Prostate gland (tissue), 2 donors: ENCODE measurements at regions not wholly inside any gene's neighbourhood (a gene's known extent, or its start where the extent isn't known, plus 50 kb on each side); places are given as distances from the start of the nearest gene placed in this dataset.

Experiments used
- DNase-seq: peaks from one replicate; pipeline ENCODE4 v3.0.0-alpha.2; 2019; ENCODE audit warnings: low spot score
- H3K27ac ChIP-seq, 2 donors: fragments of 200-600 bp; sonication (generic); 2 replicates each; pipeline ENCODE4 v1.5.1; 2017 to 2019
- H3K27me3 ChIP-seq: fragments of 200-600 bp; sonication (generic); replicated peaks from 2 replicates; pipeline ENCODE4 v1.5.1; 2019; ENCODE audit not compliant: insufficient read depth
- H3K36me3 ChIP-seq, 2 donors: fragments of 200-600 bp; sonication (generic); 1 replicate in 1 of 2; 2 replicates in 1 of 2; pipeline versions ENCODE4 v1.5.1 to v1.8.1; 2017 to 2019
- H3K4me1 ChIP-seq: fragments of 200-600 bp; sonication (generic); replicated peaks from 2 replicates; pipeline ENCODE4 v1.5.1; 2019
- H3K4me3 ChIP-seq, 2 donors: fragments of 200-600 bp; sonication (generic); 2 replicates each; pipeline ENCODE4 v1.5.1; 2017 to 2019
- H3K9me3 ChIP-seq: fragments of 200-600 bp; sonication (generic); 2 replicates; pipeline ENCODE4 v1.5.1; 2017
- CTCF ChIP-seq, 4 experiments: fragments of 200-600 bp in 2 of 4; fragments of 450-650 bp in 2 of 4; sonication (generic) in 2 of 4; IDR thresholded peaks; 1 replicate in 3 of 4; 2 replicates in 1 of 4; pipeline ENCODE4 v1.5.1; 2016 to 2019; ENCODE audit warnings: antibody characterized with exemption in 4 of 4, mild to moderate bottlenecking in 2 of 4, moderate library complexity in 2 of 4
- POLR2A ChIP-seq: fragments of 450-650 bp; IDR thresholded peaks from one replicate; pipeline ENCODE4 v1.6.1; 2016; ENCODE audit warnings: antibody characterized with exemption, mild to moderate bottlenecking
- POLR2AphosphoS5 ChIP-seq: sonication (generic); formaldehyde crosslinking; IDR thresholded peaks from one replicate; pipeline ENCODE4 v1.6.1; 2017; ENCODE audit warnings: antibody characterized with exemption
- WGBS: methylation state at CpG from one replicate; pipeline ENCODE4 v1.1.5; 2018; 5-methylcytosine and 5-hydroxymethylcytosine counted together
- intact Hi-C: fragments of 100-400 bp; cut with DNase I; formaldehyde crosslinking; loops from one replicate; pipeline ENCODE4 v1.14.2; 2022

- intact Hi-C loops, result no loop called here
- Histone ChIP-seq H3K27ac (no peak overlapping the region), H3K27me3 (no peaks in the 10 kb centered on the region), H3K9me3 (no peaks in the 10 kb centered on the region), H3K4me3 (no peak overlapping the region), H3K36me3 (no peaks in the 10 kb centered on the region), H3K4me1 (no peaks in the 10 kb centered on the region)
- no peak for DNase-seq
- no peak for TF ChIP-seq POLR2A
- TF ChIP-seq POLR2AphosphoS5, result no peak
- no peak for TF ChIP-seq CTCF (IDR thresholded peaks at IDR 0.05)
- 62% methylated on average over 4 of the region's 4 CpGs for WGBS
Observed at GRCh38 chr9:8071445-8071798, 271.8 kb upstream of the DMAC1 start.

GRCh38 chr9:8070779-8071444 is 271.3 kb upstream of the DMAC1 start:
- no peak for DNase-seq
- no peaks in the 10 kb centered on the region for H3K27me3 ChIP-seq
- intact Hi-C loops, result no loop called here
- H3K27ac ChIP-seq, result no peak overlapping the region
- H3K9me3 ChIP-seq, result no peaks in the 10 kb centered on the region
- no peaks in the 10 kb centered on the region for H3K4me1 ChIP-seq
- TF ChIP-seq POLR2A (no peak), POLR2AphosphoS5 (no peak), CTCF (IDR thresholded peaks at IDR 0.05) (no peak)
- 60% methylated on average over 5 of the region's 5 CpGs for whole genome bisulfite sequencing
- H3K4me3 ChIP-seq, result no peak overlapping the region
- H3K36me3 ChIP-seq, result no peaks in the 10 kb centered on the region

DNA sequence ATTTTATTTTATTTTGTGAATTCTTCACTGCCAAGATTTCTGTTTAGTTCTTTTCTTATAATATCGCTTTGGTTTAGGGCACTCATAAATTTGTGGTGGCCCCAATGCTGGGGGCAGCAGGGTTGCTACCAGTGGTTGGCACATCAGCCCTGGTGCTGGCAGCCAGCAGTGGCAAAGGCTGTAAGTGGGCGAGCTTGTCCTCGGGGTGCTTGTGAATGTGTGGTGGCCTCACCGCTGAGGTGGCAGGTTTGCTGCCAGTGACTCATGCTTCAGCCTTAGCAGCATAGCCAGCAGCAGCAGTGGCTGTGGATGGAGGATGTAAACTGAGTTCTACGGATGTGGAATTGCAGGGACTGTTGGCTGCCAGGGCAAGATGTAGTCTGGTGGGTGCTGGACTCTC is 262.9 kb upstream of the DMAC1 start:
- intact Hi-C loops, result no loop called here
- Histone ChIP-seq H3K27me3 (no peaks in the 10 kb centered on the region), H3K36me3 (no peaks in the 10 kb centered on the region), H3K4me1 (no peaks in the 10 kb centered on the region), H3K9me3 (no peaks in the 10 kb centered on the region), H3K4me3 (no peak overlapping the region), H3K27ac (no peak overlapping the region)
- WGBS, result 93% methylated on average over 5 of the region's 5 CpGs
- TF ChIP-seq POLR2A (no peak), CTCF (IDR thresholded peaks at IDR 0.05) (no peak), POLR2AphosphoS5 (no peak)
- no peak for DNase-seq

DNA sequence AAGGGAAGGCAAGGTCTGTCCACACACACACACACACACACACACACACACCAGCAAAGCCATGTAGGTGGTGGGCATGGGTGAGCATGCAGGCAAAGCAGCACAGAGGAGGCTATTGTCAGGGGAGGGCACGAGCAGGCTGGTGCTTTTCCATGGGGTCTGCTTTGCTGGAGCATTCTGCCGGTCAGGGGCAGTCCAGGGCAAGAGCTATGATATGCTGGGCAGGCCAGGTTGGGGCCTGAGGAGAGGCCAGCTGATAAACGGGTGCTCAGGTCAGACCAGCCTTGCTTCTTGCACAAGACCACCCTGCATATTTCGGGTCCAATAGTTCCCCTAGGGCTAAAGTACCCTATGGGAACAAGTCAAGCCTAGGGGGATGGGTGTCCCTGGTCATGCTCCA is 253.9 kb upstream of the DMAC1 start:
- WGBS, result 82% methylated on average over 4 of the region's 4 CpGs
- Histone ChIP-seq H3K4me1 (no peaks in the 10 kb centered on the region), H3K36me3 (no peaks in the 10 kb centered on the region), H3K27me3 (no peaks in the 10 kb centered on the region), H3K9me3 (no peaks in the 10 kb centered on the region), H3K27ac (no peak overlapping the region), H3K4me3 (no peak overlapping the region)
- no peak for TF ChIP-seq POLR2AphosphoS5
- no peak for TF ChIP-seq CTCF (IDR thresholded peaks at IDR 0.05)
- no peak for TF ChIP-seq POLR2A
- no peak for DNase-seq
- intact Hi-C loops, result no loop called here

DNA sequence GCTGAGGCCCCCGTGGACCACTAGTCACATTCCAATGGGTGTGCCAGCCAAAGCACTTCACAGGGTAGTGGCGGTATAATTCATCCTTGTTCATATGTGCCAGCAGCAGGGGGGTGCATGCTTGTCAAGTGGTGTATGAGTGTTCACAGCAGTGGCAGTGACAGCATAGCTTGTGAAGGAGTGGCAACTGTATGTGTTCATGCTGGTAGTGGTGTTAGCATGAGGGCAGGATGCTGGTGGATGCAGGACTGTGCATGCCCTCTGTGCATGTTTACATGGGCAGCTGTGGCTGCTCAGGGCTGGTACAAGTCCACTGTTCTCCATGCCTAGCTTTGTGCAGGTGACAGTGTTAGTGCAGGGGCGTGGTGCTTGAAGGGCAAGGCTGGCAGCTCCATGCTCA is 253.4 kb upstream of the DMAC1 start:
- Histone ChIP-seq H3K4me1 (no peaks in the 10 kb centered on the region), H3K27ac (no peak overlapping the region), H3K27me3 (no peaks in the 10 kb centered on the region), H3K36me3 (no peaks in the 10 kb centered on the region), H3K4me3 (no peak overlapping the region), H3K9me3 (no peaks in the 10 kb centered on the region)
- 93% methylated on average over 3 of the region's 3 CpGs for WGBS
- intact Hi-C loops, result no loop called here
- TF ChIP-seq CTCF (IDR thresholded peaks at IDR 0.05) (no peak), POLR2A (no peak), POLR2AphosphoS5 (no peak)
- DNase-seq, result no peak
